HepG2 (cell line): ENCODE measurements at regions not wholly inside any gene's neighbourhood (a gene's known extent, or its start where the extent isn't known, plus 50 kb on each side); places are given as distances from the start of the nearest gene placed in this dataset.

Experiments
- ATAC-seq: fragments of 200-7000 bp; cut with Tn5 transposase; 3 replicates; pipeline ENCODE4 v1.9.1; 2020; ENCODE audit warnings: mild to moderate bottlenecking, moderate library complexity
- BruUV-seq: library from RNA; stranded (reverse); fragments of 400-500 nt; replicated peaks from 2 replicates; lab custom pipeline; 2021; lab: Mats Ljungman, UMichigan
- CTCF ChIA-PET: fragments of 300-600 bp; formaldehyde crosslinking; extraction: SDS; loops from one replicate; lab custom pipeline; 2021; ENCODE audit warnings: low total read pairs, inconsistent platforms, low intra/inter-chr PET ratio; lab: Yijun Ruan, JAX
- POLR2A ChIA-PET: fragments of 350-600 bp; sonication (Branson Sonifier 250); formaldehyde crosslinking; loops from one replicate; lab custom pipeline; 2020; ENCODE audit warnings: antibody characterized with exemption, inconsistent platforms; lab: Yijun Ruan, JAX
- DNase-seq: peaks from one replicate; pipeline ENCODE4 v3.0.0-alpha.2; 2015; ENCODE audit warnings: low spot score
- FAIRE-seq: peaks from 3 replicates; lab custom pipeline; 2011; peaks lifted over from hg19 to GRCh38; lab: Jason Lieb, UNC
- H2AFZ ChIP-seq: one replicate; pipeline ENCODE4 v1.6.1; 2011; ENCODE audit warnings: low read length, inconsistent platforms
- H3K27ac ChIP-seq: fragments of 300-600 bp; 3 replicates; pipeline ENCODE4 v1.8.0; 2011; ENCODE audit warnings: mixed run types, mild to moderate bottlenecking, mixed read lengths, low read length, inconsistent platforms; ENCODE audit not compliant: insufficient read depth; ENCODE audit errors: extremely low read length
- H3K27me3 ChIP-seq, 2 experiments: fragments of 200-600 bp in 1 of 2; 2 replicates in 1 of 2; 3 replicates in 1 of 2; pipeline versions ENCODE4 v1.6.0 to v1.8.0; 2011; ENCODE audit warnings: low read length in 2 of 2, mild to moderate bottlenecking in 2 of 2, moderate library complexity in 2 of 2, inconsistent platforms in 1 of 2; ENCODE audit not compliant: insufficient read depth in 2 of 2, control insufficient read depth in 1 of 2
- H3K36me3 ChIP-seq, 2 experiments: fragments of 200-600 bp in 1 of 2; replicated peaks in 1 of 2; 2 replicates in 1 of 2; 3 replicates in 1 of 2; pipeline versions ENCODE4 v1.5.1 to v1.8.0; 2011; ENCODE audit warnings: low read length in 2 of 2, inconsistent platforms in 1 of 2; ENCODE audit not compliant: insufficient read depth in 2 of 2, control insufficient read depth in 1 of 2
- H3K4me1 ChIP-seq: 2 replicates; pipeline ENCODE4 v1.5.1; 2012; ENCODE audit warnings: low read length, inconsistent platforms; ENCODE audit not compliant: insufficient read depth
- H3K4me2 ChIP-seq: 2 replicates; pipeline ENCODE4 v1.6.0; 2011; ENCODE audit warnings: low read depth, low read length, inconsistent platforms
- H3K4me3 ChIP-seq, 3 experiments: fragments of 200-600 bp in 1 of 3; sonication (generic), shearing (Covaris generic) in 1 of 3; replicated peaks in 1 of 3; 2 replicates each; pipeline ENCODE4 v1.5.1; 2011 to 2016; ENCODE audit warnings: low read length in 3 of 3, inconsistent platforms in 2 of 3, low read depth in 2 of 3, mild to moderate bottlenecking in 2 of 3, control low read depth in 1 of 3, mixed read lengths in 1 of 3; ENCODE audit not compliant: insufficient read depth in 1 of 3
- H3K79me2 ChIP-seq: one replicate; pipeline ENCODE4 v1.6.1; 2011; ENCODE audit warnings: low read length, inconsistent platforms; ENCODE audit not compliant: insufficient read depth
- H3K9ac ChIP-seq: 2 replicates; pipeline ENCODE4 v1.6.0; 2011; ENCODE audit warnings: mild to moderate bottlenecking, low read depth, low read length, inconsistent platforms; ENCODE audit not compliant: insufficient read depth
- H3K9me3 ChIP-seq: 2 replicates; pipeline ENCODE4 v1.5.1; 2012; ENCODE audit warnings: mild to moderate bottlenecking, low read length
- H4K20me1 ChIP-seq: 2 replicates; pipeline ENCODE4 v1.6.0; 2011; ENCODE audit warnings: inconsistent platforms, mild to moderate bottlenecking, low read length, moderate library complexity; ENCODE audit not compliant: insufficient read depth
- JUNB ChIP-seq: sonication (generic); formaldehyde crosslinking; IDR thresholded peaks from 2 replicates; pipeline ENCODE4 v1.8.0; 2022; ENCODE audit warnings: missing genetic modification reagents, mild to moderate bottlenecking, borderline replicate concordance
- NFYB ChIP-seq: sonication (generic); formaldehyde crosslinking; IDR thresholded peaks from 2 replicates; pipeline ENCODE4 v1.4.0; 2020; ENCODE audit warnings: missing genetic modification reagents
- POLR2G ChIP-seq: fragments of 200-400 bp; formaldehyde crosslinking; IDR thresholded peaks from 2 replicates; pipeline ENCODE4 v1.6.1; 2018; ENCODE audit warnings: mild to moderate bottlenecking, low read depth, low read length, moderate library complexity
- TAF1 ChIP-seq: sonication (generic); formaldehyde crosslinking; IDR thresholded peaks from 2 replicates; pipeline ENCODE4 v1.4.0; 2020; ENCODE audit warnings: missing genetic modification reagents
- ZBTB42 ChIP-seq: sonication (generic); formaldehyde crosslinking; IDR thresholded peaks from 2 replicates; pipeline ENCODE4 v1.5.0; 2020; ENCODE audit warnings: mild to moderate bottlenecking, missing genetic modification reagents
- ZNF142 ChIP-seq: sonication (generic); formaldehyde crosslinking; IDR thresholded peaks from 2 replicates; pipeline ENCODE4 v1.4.0; 2020; ENCODE audit warnings: missing genetic modification reagents
- ZSCAN25 ChIP-seq: sonication (generic); formaldehyde crosslinking; IDR thresholded peaks from 2 replicates; pipeline ENCODE4 v1.8.0; 2022; ENCODE audit warnings: mild to moderate bottlenecking, missing genetic modification reagents
- WGBS: methylation state at CpG from one replicate; pipeline ENCODE4 v1.1.6; 2017; ENCODE audit warnings: low lambda C conversion rate; 5-methylcytosine and 5-hydroxymethylcytosine counted together
- in situ Hi-C: cut with HindIII; loops from 2 replicates; pipeline ENCODE4 v1.10.0; 2017; ENCODE audit warnings: low pct_unique_long_range_greater_than_20kb; ENCODE audit not compliant: extremely low pct_ligation_motif_present
- intact Hi-C: fragments of 100-400 bp; cut with micrococcal nuclease; formaldehyde crosslinking; loops from one replicate; pipeline ENCODE4 v1.10.0; 2022; ENCODE audit not compliant: unreplicated experiment
- TF ChIP-seq, protein P1 (sequence below): fragments of 450-650 bp; IDR thresholded peaks from 2 replicates; pipeline ENCODE4 v1.6.1; 2017; ENCODE audit warnings: mild to moderate bottlenecking

- in situ Hi-C loops: no loop called here
- Histone ChIP-seq H3K4me3 (no peak overlapping the region), H3K79me2 (no peaks in the 10 kb centered on the region), H2AFZ (no peak overlapping the region), H3K9ac (no peak overlapping the region), H3K27ac (no peak overlapping the region), H3K36me3 (no peaks in the 10 kb centered on the region), H3K4me1 (no peaks in the 10 kb centered on the region), H3K9me3 (no peaks in the 10 kb centered on the region), H4K20me1 (no peaks in the 10 kb centered on the region), H3K27me3 (peaks cover 0 to 8% of the 10 kb centered on the region in 2 experiments; a peak in 2 of 5 replicates), H3K4me2 (no peak overlapping the region)
- no peak for FAIRE-seq
- no peak for ATAC-seq
- no peak for DNase-seq
- 55% methylated on average over 6 of the region's 9 CpGs for WGBS
- CTCF ChIA-PET: no interaction called here
- intact Hi-C loops: no loop called here
- BruUV-seq: no TSS peak
- TF ChIP-seq ZNF142 (CRISPR knock-in tag): no peak
- no peak for TF ChIP-seq TAF1
- TF ChIP-seq ZSCAN25: no peak
- TF ChIP-seq, protein P1, sequence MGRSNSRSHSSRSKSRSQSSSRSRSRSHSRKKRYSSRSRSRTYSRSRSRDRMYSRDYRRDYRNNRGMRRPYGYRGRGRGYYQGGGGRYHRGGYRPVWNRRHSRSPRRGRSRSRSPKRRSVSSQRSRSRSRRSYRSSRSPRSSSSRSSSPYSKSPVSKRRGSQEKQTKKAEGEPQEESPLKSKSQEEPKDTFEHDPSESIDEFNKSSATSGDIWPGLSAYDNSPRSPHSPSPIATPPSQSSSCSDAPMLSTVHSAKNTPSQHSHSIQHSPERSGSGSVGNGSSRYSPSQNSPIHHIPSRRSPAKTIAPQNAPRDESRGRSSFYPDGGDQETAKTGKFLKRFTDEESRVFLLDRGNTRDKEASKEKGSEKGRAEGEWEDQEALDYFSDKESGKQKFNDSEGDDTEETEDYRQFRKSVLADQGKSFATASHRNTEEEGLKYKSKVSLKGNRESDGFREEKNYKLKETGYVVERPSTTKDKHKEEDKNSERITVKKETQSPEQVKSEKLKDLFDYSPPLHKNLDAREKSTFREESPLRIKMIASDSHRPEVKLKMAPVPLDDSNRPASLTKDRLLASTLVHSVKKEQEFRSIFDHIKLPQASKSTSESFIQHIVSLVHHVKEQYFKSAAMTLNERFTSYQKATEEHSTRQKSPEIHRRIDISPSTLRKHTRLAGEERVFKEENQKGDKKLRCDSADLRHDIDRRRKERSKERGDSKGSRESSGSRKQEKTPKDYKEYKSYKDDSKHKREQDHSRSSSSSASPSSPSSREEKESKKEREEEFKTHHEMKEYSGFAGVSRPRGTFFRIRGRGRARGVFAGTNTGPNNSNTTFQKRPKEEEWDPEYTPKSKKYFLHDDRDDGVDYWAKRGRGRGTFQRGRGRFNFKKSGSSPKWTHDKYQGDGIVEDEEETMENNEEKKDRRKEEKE: no peak
- TF ChIP-seq ZBTB42 (CRISPR knock-in tag): no peak
- no peak for TF ChIP-seq NFYB
- no peak for TF ChIP-seq JUNB (CRISPR knock-in tag)
- TF ChIP-seq POLR2G: no peak
- POLR2A ChIA-PET: no interaction called here
Observed at GRCh38 chr7:47218378-47219176, 363.3 kb downstream of the TNS3 start.
